Suprapubic skin (tissue), 4 donors: ENCODE measurements at regions not wholly inside any gene's neighbourhood (a gene's known extent, or its start where the extent isn't known, plus 50 kb on each side); places are given as distances from the start of the nearest gene placed in this dataset.

ENCODE experiments used
- CTCF ChIP-seq, 2 donors: fragments of 200-600 bp in 1 of 2; fragments of 450-650 bp in 1 of 2; sonication (generic) in 1 of 2; IDR thresholded peaks; one replicate each; pipeline ENCODE4 v1.5.1; 2016 to 2019; ENCODE audit warnings: antibody characterized with exemption in 2 of 2, mild to moderate bottlenecking in 1 of 2, moderate library complexity in 1 of 2
- POLR2A ChIP-seq, 2 donors: fragments of 450-650 bp; IDR thresholded peaks; one replicate each; pipeline ENCODE4 v1.6.1; 2017; ENCODE audit warnings: antibody characterized with exemption in 2 of 2, mild to moderate bottlenecking in 2 of 2, moderate library complexity in 2 of 2
- POLR2AphosphoS5 ChIP-seq, 3 donors: sonication (generic); formaldehyde crosslinking; IDR thresholded peaks; one replicate each; pipeline ENCODE4 v1.6.1; 2017; ENCODE audit warnings: antibody characterized with exemption in 3 of 3

GRCh38 chr2:19725392-19725791 is 176.4 kb downstream of the TTC32 start:
- no peak for TF ChIP-seq CTCF (IDR thresholded peaks at IDR 0.05)
- no peak for TF ChIP-seq POLR2A (IDR thresholded peaks at IDR 0.05)
- no peak for TF ChIP-seq POLR2AphosphoS5 (IDR thresholded peaks at IDR 0.05)
